K562 (cell line): ENCODE measurements at regions not wholly inside any gene's neighbourhood (a gene's known extent, or its start where the extent isn't known, plus 50 kb on each side); places are given as distances from the start of the nearest gene placed in this dataset.

ENCODE experiments used
- ATAC-seq: fragments of 200-7000 bp; cut with Tn5 transposase; 3 replicates; pipeline ENCODE4 v1.9.1; 2020; ENCODE audit warnings: moderate library complexity
- BruUV-seq: library from RNA; stranded (reverse); fragments of 400-500 nt; replicated peaks from 2 replicates; lab custom pipeline; 2021; lab: Mats Ljungman, UMichigan
- CTCF ChIA-PET: fragments of 300-600 bp; formaldehyde crosslinking; extraction: SDS; loops from one replicate; lab custom pipeline; 2021; ENCODE audit warnings: low intra/inter-chr PET ratio; lab: Yijun Ruan, JAX
- POLR2A ChIA-PET: fragments of 300-600, 350-650 bp; sonication (Branson Sonifier 250); formaldehyde crosslinking; extraction: SDS; loops from one replicate; lab custom pipeline; 2021; ENCODE audit warnings: antibody characterized with exemption, inconsistent platforms; lab: Yijun Ruan, JAX
- DNase-seq, 4 experiments: peaks; one replicate each; pipeline versions ENCODE4 v3.0.0 to v3.0.0-alpha.2; 2011 to 2018; ENCODE audit warnings: low spot score in 3 of 4, mixed read lengths in 3 of 4; ENCODE audit errors: extremely low read depth in 1 of 4
- FAIRE-seq: peaks from 2 replicates; lab custom pipeline; 2011; peaks lifted over from hg19 to GRCh38; lab: Jason Lieb, UNC
- H2AFZ ChIP-seq: 2 replicates; pipeline ENCODE4 v1.6.0; 2011; ENCODE audit warnings: low read depth, low read length, control low read depth, inconsistent platforms
- H3K27ac ChIP-seq: fragments of 200-600 bp; 3 replicates; pipeline ENCODE4 v1.8.0; 2011; ENCODE audit warnings: low read depth, mild to moderate bottlenecking, control low read depth, inconsistent platforms, low read length, moderate library complexity, mixed read lengths; ENCODE audit errors: extremely low read depth
- H3K27me3 ChIP-seq, 2 experiments: fragments of 300-600 bp in 1 of 2; 2 replicates in 1 of 2; 3 replicates in 1 of 2; pipeline versions ENCODE4 v1.6.0 to v1.8.0; 2011; ENCODE audit warnings: inconsistent platforms in 2 of 2, low read length in 2 of 2, mild to moderate bottlenecking in 1 of 2, mixed read lengths in 1 of 2, moderate library complexity in 1 of 2; ENCODE audit not compliant: control insufficient read depth in 2 of 2, insufficient read depth in 2 of 2
- H3K36me3 ChIP-seq: fragments of 300-600 bp; 3 replicates; pipeline ENCODE4 v1.8.0; 2011; ENCODE audit warnings: mild to moderate bottlenecking, low read length, inconsistent platforms; ENCODE audit not compliant: control insufficient read depth, insufficient read depth
- H3K4me1 ChIP-seq, 2 experiments: fragments of 200-600 bp in 1 of 2; replicated peaks in 1 of 2; 2 replicates in 1 of 2; 3 replicates in 1 of 2; pipeline versions ENCODE4 v1.5.1 to v1.8.0; 2011; ENCODE audit warnings: inconsistent platforms in 2 of 2, low read length in 2 of 2, mild to moderate bottlenecking in 1 of 2, mixed read lengths in 1 of 2, moderate library complexity in 1 of 2; ENCODE audit not compliant: control insufficient read depth in 2 of 2, insufficient read depth in 2 of 2
- H3K4me2 ChIP-seq: 2 replicates; pipeline ENCODE4 v1.6.1; 2011; ENCODE audit warnings: low read length, control low read depth, inconsistent platforms, mixed read lengths; ENCODE audit not compliant: insufficient read depth
- H3K4me3 ChIP-seq: fragments of 200-600 bp; sonication (generic), shearing (Covaris generic); 2 replicates; pipeline ENCODE4 v1.5.1; 2016; ENCODE audit warnings: control low read depth, inconsistent platforms
- H3K79me2 ChIP-seq: fragments of 200-600 bp; 3 replicates; pipeline ENCODE4 v1.8.0; 2011; ENCODE audit warnings: low read length, inconsistent platforms; ENCODE audit not compliant: control insufficient read depth, insufficient read depth
- H3K9ac ChIP-seq, 2 experiments: 2 replicates each; pipeline versions ENCODE4 v1.6.0 to v1.6.1; 2011; ENCODE audit warnings: low read depth in 2 of 2, low read length in 2 of 2, control low read depth in 1 of 2, inconsistent platforms in 1 of 2, mild to moderate bottlenecking in 1 of 2, mixed read lengths in 1 of 2; ENCODE audit not compliant: insufficient read depth in 1 of 2
- H3K9me1 ChIP-seq: one replicate; pipeline ENCODE4 v1.6.0; 2011; ENCODE audit warnings: inconsistent platforms, mild to moderate bottlenecking, low read length, moderate library complexity; ENCODE audit not compliant: control insufficient read depth, insufficient read depth
- H3K9me3 ChIP-seq: replicated peaks from 2 replicates; pipeline ENCODE4 v1.5.1; 2011; ENCODE audit warnings: low read depth, low read length, inconsistent platforms; ENCODE audit not compliant: control insufficient read depth, insufficient read depth
- H4K20me1 ChIP-seq: replicated peaks from 2 replicates; pipeline ENCODE4 v1.6.1; 2011; ENCODE audit warnings: low read length, inconsistent platforms, mixed read lengths; ENCODE audit not compliant: control insufficient read depth, insufficient read depth
- BRD9 ChIP-seq: fragments of 450-650 bp; IDR thresholded peaks from 2 replicates; pipeline ENCODE4 v1.6.1; 2018; ENCODE audit warnings: low read depth; ENCODE audit not compliant: partially characterized antibody
- CHD1 ChIP-seq: fragments of 200-600 bp; sonication (generic); IDR thresholded peaks from one replicate; pipeline ENCODE4 v1.6.1; 2012; ENCODE audit warnings: mild to moderate bottlenecking, moderate library complexity, low read length, inconsistent platforms
- E2F3 ChIP-seq: fragments of 250-450 bp; sonication (Bioruptor Pico); IDR thresholded peaks from 2 replicates; pipeline ENCODE4 v1.4.0; 2020; ENCODE audit warnings: mild to moderate bottlenecking
- FOXJ3 ChIP-seq: sonication (generic); formaldehyde crosslinking; IDR thresholded peaks from 2 replicates; pipeline ENCODE4 v1.4.0; 2020; ENCODE audit warnings: mild to moderate bottlenecking, missing genetic modification reagents
- GTF2F1 ChIP-seq: IDR thresholded peaks from 2 replicates; pipeline ENCODE4 v1.6.1; 2011; ENCODE audit warnings: low read depth, low read length, improper control_type of control experiment
- KAT2B ChIP-seq: IDR thresholded peaks from one replicate; pipeline ENCODE4 v1.6.1; 2012; ENCODE audit warnings: low read depth, mild to moderate bottlenecking, control low read depth, inconsistent platforms, low read length, moderate library complexity
- KLF6 ChIP-seq: fragments of 250-450 bp; sonication (Bioruptor Pico); IDR thresholded peaks from 2 replicates; pipeline ENCODE4 v1.4.0; 2020; ENCODE audit warnings: mild to moderate bottlenecking, moderate library complexity, borderline replicate concordance
- L3MBTL2 ChIP-seq: fragments of 450-650 bp; IDR thresholded peaks from 2 replicates; pipeline ENCODE4 v1.6.1; 2016; ENCODE audit warnings: mild to moderate bottlenecking, moderate library complexity
- MEF2D ChIP-seq: conservative IDR thresholded peaks from 2 replicates; pipeline ENCODE4 v1.6.1; 2016; ENCODE audit warnings: low read depth, missing genetic modification characterization, missing compliant biosample characterization
- PHB ChIP-seq: fragments of 250-450 bp; sonication (Bioruptor Pico); IDR thresholded peaks from 2 replicates; pipeline ENCODE4 v1.5.0; 2021
- RBM39 ChIP-seq: fragments of 200-400 bp; formaldehyde crosslinking; optimal IDR thresholded peaks from 2 replicates; pipeline ENCODE3; 2018; ENCODE audit warnings: low read depth, low read length
- RCOR1 ChIP-seq, 2 experiments: IDR thresholded peaks; 2 replicates each; pipeline ENCODE4 v1.6.1; 2012; ENCODE audit warnings: low read depth in 2 of 2, low read length in 2 of 2, borderline replicate concordance in 1 of 2, improper control_type of control experiment in 1 of 2
- STAT5A ChIP-seq: IDR thresholded peaks from 2 replicates; pipeline ENCODE4 v1.6.1; 2012; ENCODE audit warnings: low read length, inconsistent platforms, borderline replicate concordance
- ZBED1 ChIP-seq: IDR thresholded peaks from 2 replicates; pipeline ENCODE4 v1.6.1; 2014
- ZNF609 ChIP-seq: sonication (generic); formaldehyde crosslinking; IDR thresholded peaks from 2 replicates; pipeline ENCODE4 v1.8.1; 2023; ENCODE audit warnings: missing genetic modification reagents, mild to moderate bottlenecking, borderline replicate concordance
- WGBS: fragments of 100-300 bp; shearing (Covaris generic); methylation state at CpG from one replicate; pipeline ENCODE4 v1.1.6; 2016; ENCODE audit warnings: low coverage, mixed read lengths; ENCODE audit not compliant: insufficient coverage; ENCODE audit errors: missing lambda C conversion rate; 5-methylcytosine and 5-hydroxymethylcytosine counted together
- in situ Hi-C: fragments of 300-500 bp; cut with MboI; formaldehyde crosslinking; loops from 4 replicates; pipeline ENCODE4 v1.15.0; 2018; ENCODE audit warnings: inconsistent platforms, mixed read lengths
- intact Hi-C: fragments of 100-400 bp; cut with micrococcal nuclease; formaldehyde crosslinking; loops from 2 replicates; pipeline ENCODE4 v1.14.2; 2022
- TF ChIP-seq, protein P1 (sequence below): fragments of 450-650 bp; formaldehyde crosslinking; IDR thresholded peaks from 2 replicates; pipeline ENCODE4 v1.4.0; 2020; ENCODE audit warnings: mild to moderate bottlenecking

DNA sequence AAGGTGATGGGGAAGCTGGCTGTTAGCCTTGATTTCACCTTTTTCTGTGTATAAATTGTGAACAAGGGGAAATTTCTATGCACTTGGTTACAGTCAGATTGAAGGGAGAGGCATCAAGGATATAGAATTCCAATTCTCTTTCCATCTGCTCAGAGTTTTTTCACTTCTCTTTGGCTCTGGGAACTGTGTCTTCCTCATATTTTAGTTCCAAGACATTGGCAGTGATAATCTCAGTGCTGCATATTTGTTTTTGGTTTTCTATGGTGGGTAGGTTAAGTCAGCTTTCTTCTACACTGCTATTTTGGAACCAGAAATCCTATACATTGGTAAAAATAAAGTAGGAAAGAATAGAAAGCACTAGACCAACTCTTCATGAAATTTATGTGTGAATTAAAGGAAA is 569.6 kb upstream of the CXADR start:
- no TSS peak for BruUV-seq
- H3K79me2 ChIP-seq, result no peaks in the 10 kb centered on the region
- no peak for FAIRE-seq

DNA sequence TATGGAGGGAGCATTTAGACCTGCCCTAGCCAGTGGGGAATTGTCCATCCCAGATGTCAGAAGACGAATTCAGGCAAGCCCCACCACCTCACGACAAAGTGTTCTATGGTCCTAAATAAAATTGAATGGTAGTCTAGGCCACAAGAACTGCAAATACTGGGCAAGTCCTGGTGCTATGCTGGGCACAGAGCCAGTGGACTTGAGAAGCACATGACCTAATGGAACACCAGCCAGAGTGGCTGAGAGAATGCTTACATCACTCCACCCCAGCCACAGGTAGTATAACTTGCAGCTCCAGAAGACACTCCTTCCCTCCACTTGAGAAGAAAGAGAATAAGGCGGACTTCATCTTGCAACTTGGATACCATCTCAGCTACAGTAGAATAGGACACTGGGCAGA is 567.3 kb upstream of the CXADR start:
- H3K4me3 ChIP-seq, result no peak overlapping the region
- WGBS, result 0% methylated on average over 3 of the region's 3 CpGs
- H3K27ac ChIP-seq, result no peak overlapping the region
- ChIA-PET CTCF (no interaction called here), POLR2A (no interaction called here)
- no TSS peak for BruUV-seq
- ATAC-seq (no peak), FAIRE-seq (no peak), DNase-seq (no peak)
- H3K27me3 ChIP-seq, result no peaks in the 10 kb centered on the region
- no peaks in the 10 kb centered on the region for H3K36me3 ChIP-seq
- H3K9me1 ChIP-seq, result no peaks in the 10 kb centered on the region
- H3K9me3 ChIP-seq, result no peaks in the 10 kb centered on the region; the same call in 1 of the 2 replicates
- H3K4me1 ChIP-seq, result no peaks in the 10 kb centered on the region
- H3K4me2 ChIP-seq, result no peak overlapping the region
- H4K20me1 ChIP-seq, result no peaks in the 10 kb centered on the region
- H2AFZ ChIP-seq, result no peak overlapping the region
- in situ Hi-C loops (no loop called here), intact Hi-C loops (no loop called here)
- H3K9ac ChIP-seq, result no peak overlapping the region
- no peaks in the 10 kb centered on the region for H3K79me2 ChIP-seq
- TF ChIP-seq CHD1 (no peak), PHB (no peak), RBM39 (no peak), BRD9 (no peak), RCOR1 (IDR thresholded peaks at IDR 0.05; ENCODE audit: borderline replicate concordance in 1 of 2, low read depth in 2 of 2, low read length in 2 of 2) (no peak), KLF6 (no peak), ZBED1 (no peak), ZNF609 (no peak), STAT5A (no peak), GTF2F1 (no peak)
- TF ChIP-seq, protein P1, sequence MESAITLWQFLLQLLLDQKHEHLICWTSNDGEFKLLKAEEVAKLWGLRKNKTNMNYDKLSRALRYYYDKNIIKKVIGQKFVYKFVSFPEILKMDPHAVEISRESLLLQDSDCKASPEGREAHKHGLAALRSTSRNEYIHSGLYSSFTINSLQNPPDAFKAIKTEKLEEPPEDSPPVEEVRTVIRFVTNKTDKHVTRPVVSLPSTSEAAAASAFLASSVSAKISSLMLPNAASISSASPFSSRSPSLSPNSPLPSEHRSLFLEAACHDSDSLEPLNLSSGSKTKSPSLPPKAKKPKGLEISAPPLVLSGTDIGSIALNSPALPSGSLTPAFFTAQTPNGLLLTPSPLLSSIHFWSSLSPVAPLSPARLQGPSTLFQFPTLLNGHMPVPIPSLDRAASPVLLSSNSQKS (CRISPR knock-in tag), result no peak

More for the DNA sequence above, 569.6 kb upstream of the CXADR start:
- Histone ChIP-seq H3K9me1 (no peaks in the 10 kb centered on the region), H3K9me3 (no peaks in the 10 kb centered on the region; the same call in 1 of the 2 replicates), H2AFZ (no peak overlapping the region), H3K4me1 (no peaks in the 10 kb centered on the region), H3K27ac (no peak overlapping the region), H3K36me3 (no peaks in the 10 kb centered on the region), H3K4me2 (no peak overlapping the region), H3K9ac (no peak overlapping the region), H3K27me3 (no peaks in the 10 kb centered on the region), H3K4me3 (no peak overlapping the region), H4K20me1 (no peaks in the 10 kb centered on the region)
- TF ChIP-seq KAT2B (no peak), MEF2D (tag) (no peak), FOXJ3 (no peak), L3MBTL2 (no peak), E2F3 (CRISPR knock-in tag) (no peak)
- intact Hi-C loops (no loop called here), in situ Hi-C loops (no loop called here)
- POLR2A ChIA-PET, result no interaction called here
- no peak for ATAC-seq
- no peak for DNase-seq
- CTCF ChIA-PET, result no interaction called here
